ENCODE measurements at regions not wholly inside any gene's neighbourhood (a gene's known extent, or its start where the extent isn't known, plus 50 kb on each side); places are given as distances from the start of the nearest gene placed in this dataset.
"Not testable (repeated sequence)": the region's sequence is repeated elsewhere in the genome, so short reads cannot be mapped to it uniquely, and the experiment has no call there.

DNA sequence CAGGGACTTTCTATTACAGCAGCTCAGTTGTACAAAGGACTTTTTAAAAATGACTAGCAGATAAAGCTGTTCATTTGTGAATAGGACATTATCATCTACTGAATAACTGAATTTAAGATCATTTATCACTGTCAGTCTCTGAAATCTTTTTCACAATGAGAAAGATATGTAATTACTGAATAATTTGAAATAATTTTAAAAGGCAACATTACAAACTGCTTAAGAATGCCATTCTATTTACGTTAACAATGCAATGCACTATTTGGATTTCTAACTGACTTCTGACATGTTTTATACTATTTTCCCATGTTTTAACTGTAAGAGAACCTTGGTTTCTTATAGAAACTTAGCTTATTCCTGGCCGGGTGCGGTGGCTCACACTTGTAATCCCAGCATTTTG is 2033.0 kb upstream of the PCDH20 start:
- Histone ChIP-seq H3K36me3 (no peaks in the 10 kb centered on the region), H3K27me3 (no peaks in the 10 kb centered on the region), H3K27ac (no peak overlapping the region), H3K4me3 (no peak overlapping the region), H3K9me3 (no peaks in the 10 kb centered on the region), H3K4me1 (ENCODE audit: insufficient read depth) (no peaks in the 10 kb centered on the region)
- DNase-seq, result no peak
- TF ChIP-seq POLR2A (IDR thresholded peaks at IDR 0.05), result no peak
- TF ChIP-seq EP300 (IDR thresholded peaks at IDR 0.05), result no peak
- TF ChIP-seq, protein P1, sequence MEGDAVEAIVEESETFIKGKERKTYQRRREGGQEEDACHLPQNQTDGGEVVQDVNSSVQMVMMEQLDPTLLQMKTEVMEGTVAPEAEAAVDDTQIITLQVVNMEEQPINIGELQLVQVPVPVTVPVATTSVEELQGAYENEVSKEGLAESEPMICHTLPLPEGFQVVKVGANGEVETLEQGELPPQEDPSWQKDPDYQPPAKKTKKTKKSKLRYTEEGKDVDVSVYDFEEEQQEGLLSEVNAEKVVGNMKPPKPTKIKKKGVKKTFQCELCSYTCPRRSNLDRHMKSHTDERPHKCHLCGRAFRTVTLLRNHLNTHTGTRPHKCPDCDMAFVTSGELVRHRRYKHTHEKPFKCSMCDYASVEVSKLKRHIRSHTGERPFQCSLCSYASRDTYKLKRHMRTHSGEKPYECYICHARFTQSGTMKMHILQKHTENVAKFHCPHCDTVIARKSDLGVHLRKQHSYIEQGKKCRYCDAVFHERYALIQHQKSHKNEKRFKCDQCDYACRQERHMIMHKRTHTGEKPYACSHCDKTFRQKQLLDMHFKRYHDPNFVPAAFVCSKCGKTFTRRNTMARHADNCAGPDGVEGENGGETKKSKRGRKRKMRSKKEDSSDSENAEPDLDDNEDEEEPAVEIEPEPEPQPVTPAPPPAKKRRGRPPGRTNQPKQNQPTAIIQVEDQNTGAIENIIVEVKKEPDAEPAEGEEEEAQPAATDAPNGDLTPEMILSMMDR (IDR thresholded peaks at IDR 0.05), result no peak
- intact Hi-C loops (cut with DNase I), result no loop called here
- 81 to 90% (median 84%) methylated on average over 3 of the region's 3 CpGs for WGBS, 3 donors

DNA sequence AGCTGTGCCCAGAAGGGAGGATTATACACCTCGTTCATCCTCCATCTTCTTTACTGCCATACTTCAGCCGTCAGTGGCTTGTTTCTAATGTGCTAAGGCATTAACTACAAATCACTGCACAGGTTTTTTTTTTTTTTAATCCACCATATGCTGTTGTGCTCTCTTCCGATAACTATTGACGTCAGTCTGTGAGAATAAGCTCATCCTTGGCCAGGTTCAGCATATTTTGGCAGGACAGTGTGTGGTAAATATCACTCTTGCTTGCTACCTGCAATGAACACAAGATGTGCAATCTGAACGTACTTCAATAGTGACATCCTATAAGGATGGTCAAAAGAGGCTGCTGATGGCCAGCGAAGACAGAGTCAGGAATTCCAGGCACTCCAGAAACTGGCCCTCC is 2030.7 kb upstream of the PCDH20 start:
- intact Hi-C loops (cut with DNase I), result no loop called here
- no peaks in the 10 kb centered on the region for H3K9me3 ChIP-seq
- TF ChIP-seq EP300 (IDR thresholded peaks at IDR 0.05) (no peak), POLR2A (IDR thresholded peaks at IDR 0.05) (no peak)
- TF ChIP-seq, protein P1 (IDR thresholded peaks at IDR 0.05), result no peak

DNA sequence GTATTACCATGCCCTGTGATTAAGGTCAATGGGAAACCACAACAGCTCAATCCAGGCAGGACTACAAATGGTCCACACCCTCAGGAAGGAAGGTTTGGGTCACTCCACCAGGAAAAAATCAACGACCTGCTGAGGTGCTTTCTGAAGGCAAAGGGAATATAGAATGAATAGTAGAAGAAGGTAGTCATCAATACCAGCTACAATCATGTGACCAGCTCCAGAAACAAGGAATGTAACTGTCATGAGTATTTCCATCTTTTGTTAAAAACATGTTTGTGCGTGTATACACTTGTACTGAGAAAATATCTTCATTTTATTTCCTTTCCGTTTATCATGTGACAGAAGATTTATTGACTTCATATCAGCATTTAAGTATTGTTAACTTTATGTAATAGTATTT is 2028.6 kb upstream of the PCDH20 start:
- H3K27ac ChIP-seq; H3K9me3 ChIP-seq; H3K36me3 ChIP-seq; H3K27me3 ChIP-seq; H3K4me3 ChIP-seq; DNase-seq; intact Hi-C loops (cut with DNase I); H3K4me1 ChIP-seq (ENCODE audit: insufficient read depth): not testable (repeated sequence)
- WGBS, 3 donors, result 82 to 87% (median 84%) methylated on average over 3 of the region's 3 CpGs

More for the DNA sequence above, 2030.7 kb upstream of the PCDH20 start:
- H3K27ac ChIP-seq, result no peak overlapping the region
- no peaks in the 10 kb centered on the region for H3K4me1 ChIP-seq (ENCODE audit: insufficient read depth)
- no peaks in the 10 kb centered on the region for H3K36me3 ChIP-seq
- no peaks in the 10 kb centered on the region for H3K27me3 ChIP-seq
- WGBS, 3 donors, result 70 to 83% (median 79%) methylated on average over 6 of the region's 6 CpGs
- no peak overlapping the region for H3K4me3 ChIP-seq
- DNase-seq, result no peak

DNA sequence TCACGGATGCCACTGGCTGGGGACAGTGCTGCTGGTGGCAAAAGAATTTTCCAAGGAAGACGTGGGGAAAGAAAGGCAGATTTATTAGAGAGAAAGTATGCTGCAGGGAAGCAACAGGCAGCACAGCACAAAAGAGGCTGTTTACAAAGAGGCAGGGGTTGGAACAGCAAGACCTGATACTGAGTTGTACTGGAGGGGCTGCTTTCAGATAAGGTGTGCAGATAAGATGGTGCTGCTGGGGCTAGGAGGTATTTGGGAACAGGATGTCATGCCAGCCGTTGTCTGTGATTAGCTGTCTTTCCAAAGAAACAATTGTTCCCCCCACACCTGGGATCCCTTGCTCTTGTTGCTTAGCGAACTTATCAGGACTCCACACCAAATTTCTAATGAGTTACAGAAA is 2023.3 kb upstream of the PCDH20 start:
- DNase-seq, result no peak
- TF ChIP-seq, protein P1 (IDR thresholded peaks at IDR 0.05), result no peak
- TF ChIP-seq POLR2A (IDR thresholded peaks at IDR 0.05), result no peak
- no peak for TF ChIP-seq EP300 (IDR thresholded peaks at IDR 0.05)
- H3K27me3 ChIP-seq, result no peaks in the 10 kb centered on the region
- H3K36me3 ChIP-seq, result no peaks in the 10 kb centered on the region
- H3K4me3 ChIP-seq, result no peak overlapping the region
- WGBS, 3 donors, result 34 to 64% (median 35%) methylated on average over 4 of the region's 4 CpGs
- no peaks in the 10 kb centered on the region for H3K9me3 ChIP-seq
- no peak overlapping the region for H3K27ac ChIP-seq
- H3K4me1 ChIP-seq (ENCODE audit: insufficient read depth), result no peaks in the 10 kb centered on the region
- intact Hi-C loops (cut with DNase I), result no loop called here

DNA sequence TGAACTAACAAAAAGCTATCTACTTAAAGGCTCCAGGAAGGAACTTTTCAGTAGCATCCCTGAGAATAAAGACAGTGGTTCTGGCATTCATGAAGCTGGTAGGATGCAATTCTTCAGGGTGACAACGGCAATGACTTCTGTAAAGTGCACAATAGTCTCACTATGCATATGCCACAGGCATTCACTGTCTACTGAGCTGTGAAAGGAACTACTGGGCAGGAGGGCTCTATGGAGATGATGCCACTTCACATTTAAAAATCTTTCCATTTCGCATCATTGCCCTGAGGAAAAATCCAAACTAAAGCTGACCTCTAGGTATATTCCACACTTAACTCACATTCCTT is 2020.6 kb upstream of the PCDH20 start:
- no peaks in the 10 kb centered on the region for H3K36me3 ChIP-seq
- H3K27ac ChIP-seq, result no peak overlapping the region
- H3K9me3 ChIP-seq, result no peaks in the 10 kb centered on the region
- intact Hi-C loops (cut with DNase I), result no loop called here
- H3K27me3 ChIP-seq, result no peaks in the 10 kb centered on the region
- DNase-seq, result no peak
- H3K4me1 ChIP-seq (ENCODE audit: insufficient read depth), result no peaks in the 10 kb centered on the region
- H3K4me3 ChIP-seq, result no peak overlapping the region
- TF ChIP-seq, protein P1 (IDR thresholded peaks at IDR 0.05), result no peak
- TF ChIP-seq EP300 (IDR thresholded peaks at IDR 0.05), result no peak
- TF ChIP-seq POLR2A (IDR thresholded peaks at IDR 0.05), result no peak
- 45 to 59% (median 50%) methylated on average over 2 of the region's 2 CpGs for WGBS, 3 donors

Data from ovary (tissue), 7 donors.